OCI-LY7 (cell line): ENCODE measurements at regions not wholly inside any gene's neighbourhood (a gene's known extent, or its start where the extent isn't known, plus 50 kb on each side); places are given as distances from the start of the nearest gene placed in this dataset.
A peak's percentile ranks its signal among the peaks of the same experiment; 100 is the strongest.

Experiments used
- BruUV-seq: library from RNA; stranded (reverse); fragments of 400-500 nt; replicated peaks from 2 replicates; lab custom pipeline; 2021; lab: Mats Ljungman, UMichigan
- CTCF ChIA-PET: fragments of 300-600 bp; sonication (Branson Sonifier 250); formaldehyde crosslinking; loops from one replicate; lab custom pipeline; 2022; ENCODE audit warnings: antibody characterized with exemption; ENCODE audit not compliant: unreplicated experiment; lab: Charles Lee
- POLR2A ChIA-PET: fragments of 300-600 bp; sonication (Branson Sonifier 250); formaldehyde crosslinking; loops from one replicate; lab custom pipeline; 2022; ENCODE audit warnings: antibody characterized with exemption; lab: Charles Lee
- DNase-seq: peaks from one replicate; pipeline ENCODE4 v3.0.0-alpha.2; 2015; ENCODE audit warnings: low spot score
- H2AFZ ChIP-seq: fragments of 200-600 bp; sonication (generic), shearing (Covaris generic); 2 replicates; pipeline ENCODE4 v1.6.1; 2014; ENCODE audit warnings: mild to moderate bottlenecking, antibody characterized with exemption, low read length, moderate library complexity
- H3K27ac ChIP-seq: fragments of 200-600 bp; sonication (generic); 2 replicates; pipeline ENCODE4 v1.5.1; 2014; ENCODE audit warnings: mixed run types, low read depth, mild to moderate bottlenecking, moderate library complexity, low read length, inconsistent platforms; ENCODE audit not compliant: poor library complexity, severe bottlenecking
- H3K36me3 ChIP-seq: fragments of 200-600 bp; sonication (generic); 2 replicates; pipeline ENCODE4 v1.6.1; 2014; ENCODE audit warnings: mild to moderate bottlenecking, antibody characterized with exemption, low read length, moderate library complexity, mixed read lengths; ENCODE audit not compliant: insufficient read depth
- H3K4me1 ChIP-seq: fragments of 200-600 bp; sonication (generic); 2 replicates; pipeline ENCODE4 v1.5.1; 2014; ENCODE audit warnings: mild to moderate bottlenecking, low read length; ENCODE audit not compliant: insufficient read depth, poor library complexity, severe bottlenecking
- H3K4me2 ChIP-seq: fragments of 200-600 bp; sonication (generic); 2 replicates; pipeline ENCODE4 v1.6.1; 2014; ENCODE audit warnings: mild to moderate bottlenecking, low read length
- H3K4me3 ChIP-seq: fragments of 200-600 bp; sonication (generic); 2 replicates; pipeline ENCODE4 v1.5.1; 2014; ENCODE audit warnings: mild to moderate bottlenecking, low read depth, low read length; ENCODE audit not compliant: poor library complexity, severe bottlenecking
- H3K79me2 ChIP-seq: fragments of 200-600 bp; sonication (generic); 2 replicates; pipeline ENCODE4 v1.6.1; 2016; ENCODE audit warnings: low read depth, mild to moderate bottlenecking, low read length, moderate library complexity, mixed read lengths; ENCODE audit not compliant: insufficient read depth
- H3K9me2 ChIP-seq: fragments of 200-600 bp; sonication (generic); 2 replicates; pipeline ENCODE4 v1.6.1; 2016; ENCODE audit warnings: mild to moderate bottlenecking, low read length, mixed read lengths; ENCODE audit not compliant: insufficient read depth
- H3K9me3 ChIP-seq: fragments of 200-600 bp; sonication (generic); 2 replicates; pipeline ENCODE4 v1.6.1; 2014; ENCODE audit warnings: mild to moderate bottlenecking, mixed run types, low read length, mixed read lengths
- H4K20me1 ChIP-seq: fragments of 200-600 bp; sonication (generic); 2 replicates; pipeline ENCODE4 v1.6.1; 2014; ENCODE audit warnings: mild to moderate bottlenecking, antibody characterized with exemption, low read length, moderate library complexity, mixed read lengths; ENCODE audit not compliant: insufficient read depth
- EZH2phosphoT487 ChIP-seq: fragments of 200-600 bp; sonication (generic); IDR thresholded peaks from 2 replicates; pipeline ENCODE4 v1.6.1; 2018; ENCODE audit warnings: low read depth, borderline replicate concordance, mild to moderate bottlenecking, mixed run types, antibody characterized with exemption, low read length, moderate library complexity, mixed read lengths
- intact Hi-C: fragments of 100-400 bp; cut with micrococcal nuclease; formaldehyde crosslinking; loops from one replicate; pipeline ENCODE4 v1.10.0; 2022; ENCODE audit not compliant: unreplicated experiment
- TF ChIP-seq, protein P1 (sequence below): fragments of 200-600 bp; sonication (generic); conservative IDR thresholded peaks from 2 replicates; pipeline ENCODE4 v1.5.1; 2014; ENCODE audit warnings: mild to moderate bottlenecking, antibody characterized with exemption, low read length, moderate library complexity, mixed read lengths

DNA sequence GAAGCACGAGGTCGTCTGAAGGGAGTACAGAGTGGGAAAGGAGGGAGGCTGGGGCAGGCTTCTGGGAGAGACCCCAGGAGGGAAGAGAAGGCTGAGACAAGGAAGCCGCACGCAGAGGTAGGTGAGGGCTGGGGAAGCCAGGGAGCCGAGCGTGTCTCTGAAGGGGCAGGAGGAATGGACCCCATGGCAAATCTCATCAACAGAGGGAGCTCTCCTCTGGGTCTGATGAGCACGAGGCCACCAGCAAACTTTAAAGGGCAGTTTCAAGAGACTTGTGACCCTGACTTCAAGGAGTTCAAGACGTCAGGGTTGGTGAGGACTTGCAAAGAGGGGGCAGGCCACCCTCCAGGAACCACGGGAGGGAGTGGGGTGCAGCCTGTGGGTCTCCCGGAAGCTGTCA is 326.2 kb upstream of the IRX2 start:
- CTCF ChIA-PET = no interaction called here
- H3K4me3 ChIP-seq = no peak overlapping the region
- H3K4me1 ChIP-seq = no peaks in the 10 kb centered on the region
- 0 out of 2 replicates have a peak, but pooled peaks cover 3% of the 10 kb centered on the region for H3K9me3 ChIP-seq
- no peak overlapping the region for H2AFZ ChIP-seq
- H3K4me2 ChIP-seq = no peak overlapping the region
- no peaks in the 10 kb centered on the region for H4K20me1 ChIP-seq
- POLR2A ChIA-PET = no interaction called here
- no peak overlapping the region for H3K27ac ChIP-seq
- intact Hi-C loops = no loop called here
- no peaks in the 10 kb centered on the region for H3K79me2 ChIP-seq
- no peaks in the 10 kb centered on the region for H3K36me3 ChIP-seq
- TF ChIP-seq, protein P1, sequence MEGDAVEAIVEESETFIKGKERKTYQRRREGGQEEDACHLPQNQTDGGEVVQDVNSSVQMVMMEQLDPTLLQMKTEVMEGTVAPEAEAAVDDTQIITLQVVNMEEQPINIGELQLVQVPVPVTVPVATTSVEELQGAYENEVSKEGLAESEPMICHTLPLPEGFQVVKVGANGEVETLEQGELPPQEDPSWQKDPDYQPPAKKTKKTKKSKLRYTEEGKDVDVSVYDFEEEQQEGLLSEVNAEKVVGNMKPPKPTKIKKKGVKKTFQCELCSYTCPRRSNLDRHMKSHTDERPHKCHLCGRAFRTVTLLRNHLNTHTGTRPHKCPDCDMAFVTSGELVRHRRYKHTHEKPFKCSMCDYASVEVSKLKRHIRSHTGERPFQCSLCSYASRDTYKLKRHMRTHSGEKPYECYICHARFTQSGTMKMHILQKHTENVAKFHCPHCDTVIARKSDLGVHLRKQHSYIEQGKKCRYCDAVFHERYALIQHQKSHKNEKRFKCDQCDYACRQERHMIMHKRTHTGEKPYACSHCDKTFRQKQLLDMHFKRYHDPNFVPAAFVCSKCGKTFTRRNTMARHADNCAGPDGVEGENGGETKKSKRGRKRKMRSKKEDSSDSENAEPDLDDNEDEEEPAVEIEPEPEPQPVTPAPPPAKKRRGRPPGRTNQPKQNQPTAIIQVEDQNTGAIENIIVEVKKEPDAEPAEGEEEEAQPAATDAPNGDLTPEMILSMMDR = no peak
- TF ChIP-seq EZH2phosphoT487 = no peak
- BruUV-seq = no TSS peak
- no peak for DNase-seq
- H3K9me2 ChIP-seq = no peaks in the 10 kb centered on the region

DNA sequence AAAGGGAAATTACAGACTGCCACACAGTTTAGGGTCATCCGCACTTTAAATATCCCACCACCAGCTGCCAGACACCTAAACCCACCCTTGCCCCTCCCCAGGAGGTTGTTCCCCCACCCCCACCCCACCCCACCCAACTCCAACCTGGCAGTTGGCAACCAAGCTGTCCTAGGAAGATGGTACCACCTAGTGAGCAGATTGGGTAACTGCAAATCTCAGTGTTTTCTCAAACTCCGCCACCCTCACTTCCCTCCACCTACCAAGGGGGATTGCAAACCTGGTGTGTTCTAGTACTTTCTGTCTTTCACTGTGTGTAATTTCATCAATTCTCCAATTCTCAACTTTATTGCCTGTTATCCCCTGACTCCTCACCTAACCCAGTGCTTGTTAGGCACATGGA is 323.8 kb upstream of the IRX2 start:
- intact Hi-C loops = no loop called here
- Histone ChIP-seq H3K79me2 (no peaks in the 10 kb centered on the region), H3K9me2 (no peaks in the 10 kb centered on the region), H3K4me3 (no peak overlapping the region), H3K9me3 (0 out of 2 replicates have a peak, but pooled peaks cover 3% of the 10 kb centered on the region), H3K36me3 (no peaks in the 10 kb centered on the region), H3K4me2 (no peak overlapping the region), H4K20me1 (no peaks in the 10 kb centered on the region), H3K4me1 (no peaks in the 10 kb centered on the region), H2AFZ (no peak overlapping the region), H3K27ac (no peak overlapping the region)
- no TSS peak for BruUV-seq
- no peak for DNase-seq
- CTCF ChIA-PET = no interaction called here
- POLR2A ChIA-PET = no interaction called here
- no peak for TF ChIP-seq EZH2phosphoT487
- TF ChIP-seq, protein P1 = peak; percentile 37

DNA sequence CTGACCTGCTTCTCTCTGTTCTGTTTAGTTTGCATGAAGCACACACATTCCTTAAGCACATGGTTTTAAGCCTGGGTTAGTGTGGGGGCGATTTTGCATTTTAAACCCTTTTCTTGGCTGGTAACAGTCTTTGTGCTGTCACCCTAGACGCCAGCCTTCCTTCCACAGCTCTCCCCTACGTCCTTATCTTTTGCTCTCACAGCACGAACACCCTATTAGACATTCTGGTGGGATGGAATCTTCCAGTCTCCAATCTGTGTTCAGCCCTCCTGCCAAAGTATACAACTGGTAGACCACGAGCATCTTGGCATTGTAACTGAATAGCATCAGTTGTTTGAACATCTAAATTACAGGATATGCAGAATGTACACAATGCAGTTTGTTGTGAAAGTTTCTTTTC is 316.9 kb upstream of the IRX2 start:
- intact Hi-C loops = no loop called here
- Histone ChIP-seq H4K20me1 (no peaks in the 10 kb centered on the region), H3K4me3 (no peak overlapping the region), H3K9me2 (no peaks in the 10 kb centered on the region), H3K9me3 (no peaks in the 10 kb centered on the region), H3K27ac (no peak overlapping the region), H3K36me3 (no peaks in the 10 kb centered on the region), H2AFZ (no peak overlapping the region), H3K79me2 (no peaks in the 10 kb centered on the region), H3K4me1 (no peaks in the 10 kb centered on the region), H3K4me2 (no peak overlapping the region)
- TF ChIP-seq, protein P1 = no peak
- TF ChIP-seq EZH2phosphoT487 = no peak
- no TSS peak for BruUV-seq
- ChIA-PET CTCF (no interaction called here), POLR2A (interaction anchor here (0.6 kb wide), 1 partner anchor 351 kb away, joined by 3 read pairs; no protein-coding TSS in a partner anchor)
- DNase-seq = no peak
